HG03354 (cell line): ENCODE measurements at regions not wholly inside any gene's neighbourhood (a gene's known extent, or its start where the extent isn't known, plus 50 kb on each side); places are given as distances from the start of the nearest gene placed in this dataset.

Experiments
- ATAC-seq: cut with Tn5 transposase; IDR thresholded peaks from one replicate; pipeline ENCODE4 v1.9.1; 2021; ENCODE audit warnings: mild to moderate bottlenecking; ENCODE audit not compliant: unreplicated experiment, poor library complexity, severe bottlenecking

DNA sequence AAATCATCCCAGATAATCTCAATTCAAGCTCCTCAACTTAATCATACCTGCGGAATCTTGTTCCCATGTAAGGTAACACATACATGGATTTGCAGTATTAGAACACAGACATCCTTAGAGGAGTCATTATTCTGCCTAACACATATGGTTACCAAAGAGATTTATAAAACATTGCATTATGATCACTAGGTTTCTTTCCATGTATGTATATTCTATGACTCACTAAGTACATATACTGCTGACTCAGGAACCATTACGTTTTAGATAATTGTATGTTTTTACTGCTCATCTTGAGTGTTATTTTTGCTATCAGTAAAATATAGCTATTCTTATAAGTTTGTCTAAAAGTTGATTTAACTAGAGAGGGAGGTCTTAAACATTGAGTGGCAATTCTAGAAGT is 182.9 kb downstream of the SLITRK6 start:
- ATAC-seq, result no peak

GRCh38 chr13:85615031-85615430 is 184.2 kb downstream of the SLITRK6 start:
- ATAC-seq, result no peak

DNA sequence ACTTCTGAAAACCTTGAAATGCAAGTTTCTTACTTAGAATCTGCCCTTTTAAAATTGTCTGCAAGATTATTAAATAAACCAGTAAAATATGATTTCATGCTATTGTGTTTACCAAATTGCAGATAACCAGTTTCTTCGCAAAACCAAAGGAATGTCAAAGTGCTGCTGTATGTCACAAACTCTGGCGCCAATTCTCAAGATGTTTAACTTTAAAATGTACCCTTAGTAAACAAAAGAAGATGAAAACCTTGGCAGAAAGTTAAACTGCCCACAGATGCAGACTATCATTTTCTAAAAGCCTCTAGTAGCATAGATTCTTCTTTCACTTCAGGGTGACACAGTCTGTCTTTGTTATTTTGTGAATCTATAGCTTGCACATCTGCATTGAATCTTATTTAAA is 189.2 kb downstream of the SLITRK6 start:
- ATAC-seq, result no peak

GRCh38 chr13:85608255-85608829 is 190.9 kb downstream of the SLITRK6 start:
- ATAC-seq, result no peak

- no peak for ATAC-seq
Observed at GRCh38 chr13:85603735-85604134, 195.5 kb downstream of the SLITRK6 start.

DNA sequence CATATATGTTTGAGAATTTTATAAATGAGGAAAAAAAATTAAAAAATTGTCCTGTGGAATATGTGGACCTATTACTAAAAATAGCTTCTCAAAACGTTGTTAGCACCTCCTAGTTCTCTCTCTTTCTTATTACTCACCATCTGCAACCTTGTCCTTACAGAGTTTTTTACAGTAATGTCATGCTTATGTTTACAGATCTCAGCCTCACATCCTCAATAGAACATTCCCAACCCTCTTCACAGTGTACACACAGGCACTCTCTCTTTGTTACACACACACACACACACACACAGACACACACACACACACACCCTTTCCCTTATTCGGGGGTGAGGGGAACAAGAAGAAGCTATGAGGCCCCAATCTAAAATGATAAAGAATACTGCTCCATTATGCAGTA is 197.7 kb downstream of the SLITRK6 start:
- no peak for ATAC-seq

- no peak for ATAC-seq
Observed at GRCh38 chr13:85597790-85598500, 201.3 kb downstream of the SLITRK6 start.

DNA sequence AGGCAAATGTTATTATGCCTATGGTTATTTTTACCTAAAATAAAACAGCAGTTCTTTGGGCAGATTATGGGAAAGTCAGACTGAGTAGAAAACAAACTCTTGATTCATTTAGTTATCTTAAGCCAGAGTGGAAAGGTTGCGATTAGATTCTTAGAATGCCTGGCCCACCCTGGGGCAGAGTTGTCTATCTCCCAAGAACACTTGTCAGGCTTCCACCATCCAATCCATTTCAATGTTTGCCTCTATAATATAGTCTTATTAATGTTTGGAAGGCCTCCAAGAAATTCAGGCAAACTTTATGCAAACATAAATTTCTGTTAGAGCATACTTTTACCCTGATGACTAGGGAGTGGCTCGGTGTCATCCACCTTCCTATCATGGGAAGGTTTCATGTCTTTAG is 207.0 kb downstream of the SLITRK6 start:
- no peak for ATAC-seq

DNA sequence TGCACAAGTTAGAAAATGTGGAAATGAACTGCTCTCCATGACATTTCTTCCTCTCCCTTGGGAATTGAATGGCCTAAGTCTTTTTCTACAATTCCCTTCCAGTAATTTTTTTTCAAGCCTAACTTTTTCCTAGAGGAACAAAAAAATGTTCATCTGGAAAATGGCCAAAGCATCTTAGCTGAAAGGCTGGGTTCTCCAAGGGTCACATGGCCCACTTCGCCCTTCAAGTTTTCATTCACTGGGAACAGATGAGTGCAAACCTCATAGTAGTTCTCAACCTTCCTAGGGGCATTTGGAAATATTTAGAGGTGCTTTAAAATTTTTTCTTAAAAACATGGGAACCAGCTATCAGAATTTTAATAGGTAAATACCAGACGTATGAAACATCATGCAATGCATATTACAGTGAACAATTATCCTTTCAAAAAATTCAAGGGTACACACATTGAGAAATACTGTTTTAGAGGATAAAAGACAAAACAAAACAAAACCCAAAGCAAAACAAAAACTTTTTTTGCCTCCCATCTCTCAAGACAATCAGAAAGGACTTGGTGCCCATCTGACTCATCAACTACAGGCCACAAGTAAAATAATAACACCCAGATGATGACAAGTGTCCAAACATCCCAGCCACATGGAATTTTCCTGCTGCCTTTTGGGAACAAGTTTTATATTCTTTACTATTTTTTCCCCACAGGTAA is 208.8 kb downstream of the SLITRK6 start:
- ATAC-seq, result no peak

DNA sequence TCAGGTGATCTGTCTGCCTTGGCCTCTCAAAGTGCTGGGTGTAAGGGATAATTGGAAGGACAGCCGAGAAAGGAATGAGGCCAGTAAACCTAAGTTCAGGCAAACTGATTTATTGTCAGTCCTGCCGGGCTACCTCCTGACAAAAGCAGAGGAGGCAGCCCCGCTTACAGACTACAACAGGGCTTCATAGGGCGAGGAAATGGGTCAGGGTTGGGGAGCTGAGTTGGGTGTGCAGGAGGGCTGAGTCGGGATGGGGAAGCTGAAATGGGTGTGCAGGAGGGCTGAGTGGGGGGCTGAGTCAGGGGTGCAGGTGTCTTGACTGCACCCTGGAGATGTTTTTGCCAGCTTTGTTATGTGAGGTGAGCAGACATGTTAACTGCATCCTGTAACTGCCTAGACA is 210.2 kb downstream of the SLITRK6 start:
- no peak for ATAC-seq

GRCh38 chr13:85588359-85588758 is 210.9 kb downstream of the SLITRK6 start:
- no peak for ATAC-seq

DNA sequence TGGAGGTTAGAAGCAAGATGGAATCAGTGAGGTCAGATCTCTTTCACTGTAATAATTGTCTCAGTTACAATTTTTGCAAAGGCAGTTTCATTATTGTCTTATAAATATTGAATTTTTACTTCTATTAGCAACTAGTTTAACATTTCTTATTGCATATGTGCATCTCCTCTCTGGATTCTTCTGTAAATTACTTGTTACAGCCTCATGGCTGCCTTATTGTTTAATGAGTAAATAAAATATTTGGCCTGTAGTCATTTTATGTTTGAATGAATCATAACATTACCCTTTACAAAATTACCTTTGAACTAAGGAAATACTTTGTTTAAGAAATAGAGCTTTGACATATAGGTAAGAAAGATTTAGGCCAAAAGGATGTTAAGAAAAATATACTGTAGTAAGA is 212.4 kb downstream of the SLITRK6 start:
- no peak for ATAC-seq

DNA sequence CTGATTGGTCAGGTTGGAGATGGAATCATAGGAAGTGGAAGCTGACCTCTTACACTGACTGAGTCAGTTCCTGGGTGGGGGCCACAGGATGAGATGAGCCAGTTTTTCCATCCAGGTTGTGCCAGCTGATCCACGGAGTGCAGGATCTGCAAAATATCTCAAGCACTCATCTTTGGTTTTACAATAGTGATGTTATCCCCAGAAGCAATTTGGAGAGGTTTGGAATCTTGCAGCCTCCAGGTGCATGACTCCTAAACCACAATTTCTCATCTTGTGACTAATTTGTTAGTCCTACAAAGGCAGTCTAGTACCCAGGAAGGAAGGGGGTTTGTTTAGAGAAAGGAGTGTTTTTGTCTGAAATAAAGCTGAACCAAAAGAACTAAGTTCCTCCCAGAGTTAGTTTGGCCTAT is 212.8 kb downstream of the SLITRK6 start:
- no peak for ATAC-seq

GRCh38 chr13:85582890-85583289 is 216.3 kb downstream of the SLITRK6 start:
- no peak for ATAC-seq

DNA sequence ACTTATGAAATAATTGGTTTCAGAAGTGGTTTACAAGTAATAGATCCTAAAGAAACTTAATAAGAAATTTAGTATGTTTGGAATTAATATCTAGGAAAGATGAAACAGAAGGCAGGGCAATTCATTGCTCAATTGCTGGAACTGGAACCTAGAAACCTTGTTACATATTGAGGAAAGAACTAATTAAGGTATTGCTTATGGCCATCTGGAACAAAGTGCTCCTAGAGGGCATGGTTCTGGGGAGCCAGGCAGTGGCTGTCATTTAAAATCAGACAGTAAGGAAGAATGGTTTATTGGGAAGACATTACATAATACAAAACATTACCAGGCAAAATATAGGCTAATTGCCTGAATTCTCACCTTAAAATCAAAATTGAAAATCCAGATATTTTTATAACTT is 224.1 kb downstream of the SLITRK6 start:
- no peak for ATAC-seq

- ATAC-seq, result no peak
Observed at GRCh38 chr13:85567909-85568308, 231.3 kb downstream of the SLITRK6 start.

- no peak for ATAC-seq
Observed at GRCh38 chr13:85565652-85566051, 233.6 kb downstream of the SLITRK6 start.

DNA sequence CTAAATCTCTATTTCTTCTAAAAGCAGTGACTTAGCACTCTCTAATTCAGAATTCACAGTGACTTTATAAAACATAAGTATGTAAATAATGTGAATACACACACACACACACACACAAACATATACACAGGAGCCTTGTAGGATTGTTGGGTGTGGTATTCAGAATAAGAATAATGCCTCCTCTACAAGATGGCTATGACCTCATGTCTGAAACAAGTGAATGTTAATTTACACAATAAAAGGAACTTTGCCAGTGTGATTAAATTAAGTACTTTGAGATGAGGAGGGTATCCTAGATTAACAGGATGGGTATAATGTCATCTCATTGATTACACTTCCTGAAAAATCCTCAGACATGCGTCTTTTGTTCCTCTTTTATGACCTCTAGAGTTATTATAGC is 234.6 kb downstream of the SLITRK6 start:
- no peak for ATAC-seq

DNA sequence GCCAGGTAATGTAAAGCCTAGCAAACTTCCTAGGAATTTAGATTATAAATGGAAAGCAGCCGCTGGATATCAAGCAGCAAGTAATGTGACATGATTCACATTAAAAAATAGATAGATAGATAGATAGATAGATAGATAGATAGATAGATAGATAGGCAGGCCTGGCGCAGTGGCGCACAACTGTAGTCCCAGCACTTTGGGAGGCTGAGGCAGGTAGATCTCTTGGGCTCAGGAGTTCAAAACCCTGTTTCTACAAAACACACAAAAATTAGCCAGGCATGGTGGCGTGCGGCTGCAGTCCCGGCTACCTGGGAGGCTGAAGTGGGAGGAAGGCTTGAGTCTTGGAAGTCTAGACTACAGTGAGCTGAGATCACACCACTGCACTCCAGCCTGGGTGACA is 236.9 kb downstream of the SLITRK6 start:
- ATAC-seq, result no peak

DNA sequence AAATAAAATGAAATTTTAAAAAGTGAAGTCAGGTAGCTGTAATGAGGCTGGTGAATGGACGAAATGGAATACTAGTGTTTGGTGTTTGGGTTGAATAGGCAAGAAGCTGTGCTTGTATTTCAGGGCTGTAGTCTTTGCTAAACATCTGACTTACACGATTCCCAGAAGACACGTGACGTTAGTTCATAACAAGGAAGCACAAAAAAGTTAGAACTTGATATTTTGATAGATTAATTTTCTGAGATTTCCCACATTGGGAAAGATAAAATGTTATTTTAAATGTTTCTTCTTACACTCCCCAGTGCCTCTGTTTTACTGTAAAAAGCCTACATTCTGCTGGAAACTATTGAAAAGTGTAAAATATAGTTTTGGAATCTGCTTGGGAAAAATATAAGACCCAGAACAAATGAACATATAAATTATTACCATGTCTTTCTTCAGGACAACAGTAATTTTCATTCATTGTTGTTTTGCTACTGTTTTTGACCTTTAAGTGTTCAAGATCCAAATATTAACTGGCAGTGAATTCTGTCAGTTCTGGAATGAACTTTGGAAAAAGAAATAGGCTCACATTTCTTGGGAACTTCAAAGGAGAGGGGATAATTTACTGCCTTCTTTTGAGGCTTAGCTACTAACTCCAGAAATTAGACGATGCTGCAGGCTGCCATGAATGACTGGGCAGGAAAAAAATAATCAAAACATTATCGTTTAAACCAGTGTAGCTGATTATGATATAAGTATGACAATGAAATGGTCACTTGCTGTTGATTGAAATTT is 241.3 kb downstream of the SLITRK6 start:
- ATAC-seq, result no peak
